Astrocyte (in vitro differentiated cells and primary cell): ENCODE measurements at regions not wholly inside any gene's neighbourhood (a gene's known extent, or its start where the extent isn't known, plus 50 kb on each side); places are given as distances from the start of the nearest gene placed in this dataset.

Experiments
- EZH2 ChIP-seq: IDR thresholded peaks from 2 replicates; pipeline ENCODE4 v1.6.1; 2012; ENCODE audit warnings: mild to moderate bottlenecking, low read length, inconsistent platforms; ENCODE audit not compliant: insufficient read depth
- TF ChIP-seq, protein P1 (sequence below): IDR thresholded peaks from 2 replicates; pipeline ENCODE4 v1.5.1; 2011; ENCODE audit warnings: low read depth, mild to moderate bottlenecking, inconsistent platforms, low read length, moderate library complexity; ENCODE audit not compliant: insufficient read depth

DNA sequence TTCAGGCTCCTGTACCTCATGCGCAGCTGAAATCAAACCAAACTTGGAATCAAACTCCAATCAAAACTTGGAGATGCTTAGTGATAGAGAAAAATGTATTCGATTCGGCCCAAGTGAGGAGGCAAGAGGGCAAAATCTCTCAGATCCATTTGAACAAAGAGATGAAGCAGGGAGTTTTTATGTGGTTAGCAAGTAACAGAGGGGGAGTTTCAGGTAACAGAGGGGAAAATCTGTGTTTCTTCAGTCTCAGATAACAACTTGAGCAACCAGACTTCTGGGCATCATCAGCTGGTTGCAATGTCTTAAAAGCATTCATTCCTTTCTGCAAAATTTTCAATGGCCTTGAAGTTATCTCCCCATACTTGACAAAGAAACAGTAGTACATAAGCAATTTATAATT is 245.1 kb upstream of the AVPR1A start:
- TF ChIP-seq, protein P1, sequence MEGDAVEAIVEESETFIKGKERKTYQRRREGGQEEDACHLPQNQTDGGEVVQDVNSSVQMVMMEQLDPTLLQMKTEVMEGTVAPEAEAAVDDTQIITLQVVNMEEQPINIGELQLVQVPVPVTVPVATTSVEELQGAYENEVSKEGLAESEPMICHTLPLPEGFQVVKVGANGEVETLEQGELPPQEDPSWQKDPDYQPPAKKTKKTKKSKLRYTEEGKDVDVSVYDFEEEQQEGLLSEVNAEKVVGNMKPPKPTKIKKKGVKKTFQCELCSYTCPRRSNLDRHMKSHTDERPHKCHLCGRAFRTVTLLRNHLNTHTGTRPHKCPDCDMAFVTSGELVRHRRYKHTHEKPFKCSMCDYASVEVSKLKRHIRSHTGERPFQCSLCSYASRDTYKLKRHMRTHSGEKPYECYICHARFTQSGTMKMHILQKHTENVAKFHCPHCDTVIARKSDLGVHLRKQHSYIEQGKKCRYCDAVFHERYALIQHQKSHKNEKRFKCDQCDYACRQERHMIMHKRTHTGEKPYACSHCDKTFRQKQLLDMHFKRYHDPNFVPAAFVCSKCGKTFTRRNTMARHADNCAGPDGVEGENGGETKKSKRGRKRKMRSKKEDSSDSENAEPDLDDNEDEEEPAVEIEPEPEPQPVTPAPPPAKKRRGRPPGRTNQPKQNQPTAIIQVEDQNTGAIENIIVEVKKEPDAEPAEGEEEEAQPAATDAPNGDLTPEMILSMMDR = no peak
- TF ChIP-seq EZH2 = no peak
